ENCODE measurements at regions not wholly inside any gene's neighbourhood (a gene's known extent, or its start where the extent isn't known, plus 50 kb on each side); places are given as distances from the start of the nearest gene placed in this dataset.
"Not testable (repeated sequence)": the region's sequence is repeated elsewhere in the genome, so short reads cannot be mapped to it uniquely, and the experiment has no call there.

- TF ChIP-seq CTCF (IDR thresholded peaks at IDR 0.05; ENCODE audit: low read depth, low read length): no peak
- H3K36me3 ChIP-seq: no peaks in the 10 kb centered on the region
- no peaks in the 10 kb centered on the region for H3K9me3 ChIP-seq (ENCODE audit: severe bottlenecking)
- no peak overlapping the region for H3K27ac ChIP-seq
- no peaks in the 10 kb centered on the region for H3K27me3 ChIP-seq (ENCODE audit: insufficient read depth, low read depth, severe bottlenecking)
- no peak for DNase-seq
- no peak overlapping the region for H3K4me3 ChIP-seq (ENCODE audit: low read depth, low read length)
These were observed 132.5 kb upstream of the INTU start for GRCh38 chr4:127500242-127500641.

GRCh38 chr4:127501103-127501502 is 131.7 kb upstream of the INTU start:
- H3K27ac ChIP-seq: no peak overlapping the region
- no peaks in the 10 kb centered on the region for H3K27me3 ChIP-seq (ENCODE audit: insufficient read depth, low read depth, severe bottlenecking)
- no peak for DNase-seq
- H3K4me3 ChIP-seq (ENCODE audit: low read depth, low read length): no peak overlapping the region
- no peaks in the 10 kb centered on the region for H3K9me3 ChIP-seq (ENCODE audit: severe bottlenecking)
- no peaks in the 10 kb centered on the region for H3K36me3 ChIP-seq
- TF ChIP-seq CTCF (IDR thresholded peaks at IDR 0.05; ENCODE audit: low read depth, low read length): no peak

GRCh38 chr4:127503111-127503510 is 129.6 kb upstream of the INTU start:
- no peak for DNase-seq
- no peaks in the 10 kb centered on the region for H3K9me3 ChIP-seq (ENCODE audit: severe bottlenecking)
- no peak for TF ChIP-seq CTCF (IDR thresholded peaks at IDR 0.05; ENCODE audit: low read depth, low read length)
- no peak overlapping the region for H3K27ac ChIP-seq
- H3K36me3 ChIP-seq: no peaks in the 10 kb centered on the region
- H3K4me3 ChIP-seq (ENCODE audit: low read depth, low read length): no peak overlapping the region
- no peaks in the 10 kb centered on the region for H3K27me3 ChIP-seq (ENCODE audit: insufficient read depth, low read depth, severe bottlenecking)

- no peak overlapping the region for H3K27ac ChIP-seq
- no peak overlapping the region for H3K4me3 ChIP-seq (ENCODE audit: low read depth, low read length)
- no peaks in the 10 kb centered on the region for H3K9me3 ChIP-seq (ENCODE audit: severe bottlenecking)
- DNase-seq: no peak
- no peaks in the 10 kb centered on the region for H3K27me3 ChIP-seq (ENCODE audit: insufficient read depth, low read depth, severe bottlenecking)
- TF ChIP-seq CTCF (IDR thresholded peaks at IDR 0.05; ENCODE audit: low read depth, low read length): no peak
- no peaks in the 10 kb centered on the region for H3K36me3 ChIP-seq
These were observed 127.6 kb upstream of the INTU start for GRCh38 chr4:127505203-127505602.

GRCh38 chr4:127506283-127506682 is 126.5 kb upstream of the INTU start:
- Histone ChIP-seq H3K9me3 (ENCODE audit: severe bottlenecking) (no peaks in the 10 kb centered on the region), H3K36me3 (no peaks in the 10 kb centered on the region), H3K27ac (no peak overlapping the region), H3K27me3 (ENCODE audit: insufficient read depth, low read depth, severe bottlenecking) (no peaks in the 10 kb centered on the region), H3K4me3 (ENCODE audit: low read depth, low read length) (no peak overlapping the region)
- no peak for DNase-seq
- TF ChIP-seq CTCF (IDR thresholded peaks at IDR 0.05; ENCODE audit: low read depth, low read length): no peak

GRCh38 chr4:127509155-127509554 is 123.6 kb upstream of the INTU start:
- DNase-seq: no peak
- no peaks in the 10 kb centered on the region for H3K36me3 ChIP-seq
- no peaks in the 10 kb centered on the region for H3K27me3 ChIP-seq (ENCODE audit: insufficient read depth, low read depth, severe bottlenecking)
- H3K9me3 ChIP-seq (ENCODE audit: severe bottlenecking): no peaks in the 10 kb centered on the region
- H3K27ac ChIP-seq: no peak overlapping the region
- H3K4me3 ChIP-seq (ENCODE audit: low read depth, low read length): no peak overlapping the region
- TF ChIP-seq CTCF (IDR thresholded peaks at IDR 0.05; ENCODE audit: low read depth, low read length): no peak

GRCh38 chr4:127512672-127513071 is 120.1 kb upstream of the INTU start:
- not testable (repeated sequence) for H3K9me3 ChIP-seq (ENCODE audit: severe bottlenecking); DNase-seq; H3K4me3 ChIP-seq (ENCODE audit: low read depth, low read length); H3K36me3 ChIP-seq; H3K27me3 ChIP-seq (ENCODE audit: insufficient read depth, low read depth, severe bottlenecking); H3K27ac ChIP-seq

- H3K9me3 ChIP-seq (ENCODE audit: severe bottlenecking); H3K36me3 ChIP-seq; H3K4me3 ChIP-seq (ENCODE audit: low read depth, low read length); H3K27me3 ChIP-seq (ENCODE audit: insufficient read depth, low read depth, severe bottlenecking); H3K27ac ChIP-seq: not testable (repeated sequence)
- peak; percentile 12 for DNase-seq
These were observed 117.5 kb upstream of the INTU start for GRCh38 chr4:127515259-127515658.
